LNCAP (cell line): ENCODE measurements at regions not wholly inside any gene's neighbourhood (a gene's known extent, or its start where the extent isn't known, plus 50 kb on each side); places are given as distances from the start of the nearest gene placed in this dataset.

ENCODE experiments used
- CTCF ChIP-seq: fragments of 450-650 bp; IDR thresholded peaks from 2 replicates; pipeline ENCODE4 v1.5.1; 2017; ENCODE audit warnings: mild to moderate bottlenecking

DNA sequence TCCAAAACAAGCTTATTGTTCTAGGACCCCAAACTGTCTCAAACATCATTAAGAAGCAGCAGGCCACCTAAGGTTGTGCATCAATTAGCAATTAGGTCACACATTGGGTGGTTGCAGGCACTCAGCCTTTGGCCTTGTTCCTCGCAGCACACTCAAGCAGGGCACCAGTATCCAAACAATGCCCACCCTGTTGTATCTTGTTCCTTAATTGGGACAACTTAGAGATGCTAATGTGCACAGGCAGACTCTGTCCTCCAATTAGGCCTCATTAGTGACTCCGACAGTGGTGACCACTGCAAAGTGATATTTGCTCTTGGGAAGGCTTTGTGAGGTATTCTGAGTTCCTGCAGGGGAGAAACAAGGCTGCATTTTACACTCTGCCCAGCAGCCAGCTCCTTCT is 515.1 kb upstream of the PTBP2 start:
- TF ChIP-seq CTCF: no peak

DNA sequence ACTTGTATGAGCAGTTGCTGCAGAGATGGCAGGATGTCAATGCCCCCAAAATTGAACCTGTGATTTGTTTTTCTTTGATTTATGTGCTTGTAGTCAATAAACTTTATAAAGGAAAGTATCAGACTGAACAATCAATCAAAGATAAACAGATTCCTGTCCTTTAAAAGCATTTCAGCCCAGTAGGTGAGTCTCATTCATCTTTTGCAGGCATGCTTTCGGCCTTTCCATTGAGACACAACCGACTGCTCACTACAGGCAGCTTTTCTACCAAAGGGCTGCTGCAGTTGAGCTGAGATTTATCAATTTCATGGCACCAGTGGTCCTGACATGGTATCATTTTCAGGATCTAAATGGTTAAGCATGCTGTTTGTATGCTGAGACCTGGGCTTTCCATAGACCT is 513.6 kb upstream of the PTBP2 start:
- TF ChIP-seq CTCF: no peak

- TF ChIP-seq CTCF: no peak
These were observed 513.2 kb upstream of the PTBP2 start for GRCh38 chr1:96208428-96208827.

GRCh38 chr1:96210054-96210453 is 511.5 kb upstream of the PTBP2 start:
- no peak for TF ChIP-seq CTCF

GRCh38 chr1:96211202-96211601 is 510.4 kb upstream of the PTBP2 start:
- TF ChIP-seq CTCF: no peak

DNA sequence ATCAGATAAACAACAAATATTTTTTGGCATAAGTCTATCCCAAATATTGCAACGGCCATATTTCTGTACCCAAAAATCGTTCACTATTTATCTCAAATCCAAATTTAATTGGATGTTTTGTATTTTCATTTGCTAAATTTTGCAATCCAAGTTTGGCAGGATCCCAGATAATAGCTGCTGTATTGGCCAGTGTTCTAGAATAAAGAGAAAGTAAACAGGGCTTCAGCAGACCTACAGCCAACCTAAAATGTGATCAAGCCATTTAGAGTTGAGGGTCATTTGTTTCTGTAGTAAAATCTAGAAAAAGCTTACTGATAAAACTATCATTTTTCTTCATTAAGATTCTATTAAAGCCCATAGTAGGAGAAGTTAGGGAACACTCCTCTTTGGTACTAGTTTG is 506.6 kb upstream of the PTBP2 start:
- TF ChIP-seq CTCF: no peak

GRCh38 chr1:96220651-96221050 is 500.9 kb upstream of the PTBP2 start:
- TF ChIP-seq CTCF: no peak

GRCh38 chr1:96222701-96223100 is 498.9 kb upstream of the PTBP2 start:
- TF ChIP-seq CTCF: no peak
